Keratinocyte (primary cell): ENCODE measurements at regions not wholly inside any gene's neighbourhood (a gene's known extent, or its start where the extent isn't known, plus 50 kb on each side); places are given as distances from the start of the nearest gene placed in this dataset.
"Not testable (repeated sequence)": the region's sequence is repeated elsewhere in the genome, so short reads cannot be mapped to it uniquely, and the experiment has no call there.

Experiments used
- DNase-seq: peaks from one replicate; pipeline ENCODE4 v3.0.0-alpha.2; 2011; ENCODE audit warnings: low read depth, missing footprints, low spot score
- FAIRE-seq: peaks from 2 replicates; lab custom pipeline; 2011; peaks lifted over from hg19 to GRCh38; lab: Jason Lieb, UNC
- H2AFZ ChIP-seq: 2 replicates; pipeline ENCODE4 v1.6.0; 2012; ENCODE audit warnings: low read length, control low read depth, inconsistent platforms; ENCODE audit not compliant: control insufficient read depth
- H3K27ac ChIP-seq: 2 replicates; pipeline ENCODE4 v1.5.1; 2011; ENCODE audit warnings: low read length; ENCODE audit not compliant: control insufficient read depth, insufficient read depth
- H3K27me3 ChIP-seq: 3 replicates; pipeline ENCODE4 v1.6.0; 2011; ENCODE audit warnings: low read length; ENCODE audit not compliant: control insufficient read depth, insufficient read depth; ENCODE audit errors: extremely low read depth
- H3K36me3 ChIP-seq, 2 experiments: 2 replicates in 1 of 2; 3 replicates in 1 of 2; pipeline ENCODE4 v1.5.1; 2011; ENCODE audit warnings: low read length in 2 of 2, mild to moderate bottlenecking in 1 of 2; ENCODE audit not compliant: control insufficient read depth in 2 of 2, insufficient read depth in 2 of 2; ENCODE audit errors: extremely low read depth in 1 of 2
- H3K4me1 ChIP-seq: 3 replicates; pipeline ENCODE4 v1.5.1; 2011; ENCODE audit warnings: low read length; ENCODE audit not compliant: control insufficient read depth, insufficient read depth; ENCODE audit errors: extremely low read depth
- H3K4me2 ChIP-seq: 3 replicates; pipeline ENCODE4 v1.6.0; 2011; ENCODE audit warnings: low read depth, low read length; ENCODE audit not compliant: control insufficient read depth, insufficient read depth; ENCODE audit errors: extremely low read depth
- H3K4me3 ChIP-seq, 3 experiments: fragments of 200-600 bp in 1 of 3; sonication (generic) in 1 of 3; 2 replicates in 2 of 3; 3 replicates in 1 of 3; pipeline ENCODE4 v1.5.1; 2011 to 2016; ENCODE audit warnings: low read length in 3 of 3, mild to moderate bottlenecking in 3 of 3, control low read depth in 2 of 3, inconsistent platforms in 1 of 3, low read depth in 1 of 3, mixed read lengths in 1 of 3, mixed run types in 1 of 3, moderate library complexity in 1 of 3; ENCODE audit not compliant: control insufficient read depth in 2 of 3, insufficient read depth in 2 of 3; ENCODE audit errors: extremely low read depth in 1 of 3
- H3K79me2 ChIP-seq: 2 replicates; pipeline ENCODE4 v1.6.0; 2012; ENCODE audit warnings: low read length; ENCODE audit not compliant: control insufficient read depth, insufficient read depth
- H3K9ac ChIP-seq: 3 replicates; pipeline ENCODE4 v1.6.0; 2011; ENCODE audit warnings: low read length; ENCODE audit not compliant: control insufficient read depth, insufficient read depth; ENCODE audit errors: extremely low read depth
- H3K9me1 ChIP-seq: 3 replicates; pipeline ENCODE4 v1.6.0; 2011; ENCODE audit warnings: low read length; ENCODE audit not compliant: control insufficient read depth, insufficient read depth; ENCODE audit errors: extremely low read depth
- H3K9me3 ChIP-seq: 2 replicates; pipeline ENCODE4 v1.5.1; 2012; ENCODE audit warnings: low read depth, low read length; ENCODE audit not compliant: control insufficient read depth
- H4K20me1 ChIP-seq: 3 replicates; pipeline ENCODE4 v1.6.0; 2011; ENCODE audit warnings: low read length; ENCODE audit not compliant: control insufficient read depth, insufficient read depth; ENCODE audit errors: extremely low read depth
- CTCF ChIP-seq, 3 experiments: IDR thresholded peaks in 1 of 3; conservative IDR thresholded peaks in 1 of 3; optimal IDR thresholded peaks in 1 of 3; 2 replicates in 2 of 3; 3 replicates in 1 of 3; pipeline versions ENCODE3 to v1.5.1; 2011; ENCODE audit warnings: low read length in 3 of 3, mild to moderate bottlenecking in 3 of 3, moderate library complexity in 2 of 3, control low read depth in 1 of 3, inconsistent platforms in 1 of 3; ENCODE audit not compliant: insufficient read depth in 2 of 3; ENCODE audit errors: extremely low read depth in 1 of 3
- EZH2 ChIP-seq: IDR thresholded peaks from one replicate; pipeline ENCODE4 v1.6.1; 2012; ENCODE audit warnings: inconsistent platforms, mild to moderate bottlenecking, low read length, moderate library complexity
- dilution Hi-C: fragments of 300-500 bp; cut with MboI; formaldehyde crosslinking; loops from one replicate; pipeline ENCODE4 v1.7.0; 2020; ENCODE audit warnings: low sequenced_read_pairs; ENCODE audit not compliant: extremely low pct_ligation_motif_present

- Histone ChIP-seq H3K79me2 (no peaks in the 10 kb centered on the region), H3K9me1 (no peaks in the 10 kb centered on the region), H3K4me2 (peak overlapping the region; percentile 27), H3K9ac (no peak overlapping the region), H3K27ac (no peak overlapping the region), H3K9me3 (no peaks in the 10 kb centered on the region), H2AFZ (peak overlapping the region; percentile 4), H3K36me3 (no peaks in the 10 kb centered on the region), H3K4me1 (peaks cover 41% of the 10 kb centered on the region), H3K27me3 (no peaks in the 10 kb centered on the region), H3K4me3 (no peak overlapping the region), H4K20me1 (no peaks in the 10 kb centered on the region)
- DNase-seq, result no peak
- TF ChIP-seq CTCF (optimal IDR thresholded peaks at IDR 0.05 in 1 of 3, IDR thresholded peaks at IDR 0.05 in 1 of 3, conservative IDR thresholded peaks at IDR 0.05 in 1 of 3; ENCODE audit: extremely low read depth in 1 of 3, insufficient read depth in 2 of 3, low read length in 3 of 3) (no peak), EZH2 (no peak)
- dilution Hi-C loops, result no loop called here
- peak; percentile 5 for FAIRE-seq
Observed at GRCh38 chr21:35273333-35273732, 224.2 kb upstream of the RUNX1 start.

- H3K27ac ChIP-seq, H3K36me3 ChIP-seq, H3K9me3 ChIP-seq, dilution Hi-C loops, H3K9ac ChIP-seq, H4K20me1 ChIP-seq, H3K9me1 ChIP-seq, H3K4me3 ChIP-seq, DNase-seq, H3K79me2 ChIP-seq, H2AFZ ChIP-seq, H3K4me2 ChIP-seq, H3K27me3 ChIP-seq, FAIRE-seq: not testable (repeated sequence)
- H3K4me1 ChIP-seq, result peaks cover 33% of the 10 kb centered on the region
Observed at GRCh38 chr21:35271344-35272118, 222.4 kb upstream of the RUNX1 start.

GRCh38 chr21:35268817-35269216 lies 219.7 kb upstream of the RUNX1 start:
- Histone ChIP-seq H3K27me3 (no peaks in the 10 kb centered on the region), H3K79me2 (no peaks in the 10 kb centered on the region), H3K9ac (no peak overlapping the region), H3K36me3 (no peaks in the 10 kb centered on the region), H3K27ac (no peak overlapping the region), H2AFZ (no peak overlapping the region), H4K20me1 (no peaks in the 10 kb centered on the region), H3K4me1 (peaks cover 26% of the 10 kb centered on the region), H3K9me1 (no peaks in the 10 kb centered on the region), H3K4me2 (no peak overlapping the region), H3K4me3 (no peak overlapping the region), H3K9me3 (no peaks in the 10 kb centered on the region)
- FAIRE-seq, result no peak
- DNase-seq, result no peak
- no peak for TF ChIP-seq CTCF (optimal IDR thresholded peaks at IDR 0.05 in 1 of 3, IDR thresholded peaks at IDR 0.05 in 1 of 3, conservative IDR thresholded peaks at IDR 0.05 in 1 of 3; ENCODE audit: extremely low read depth in 1 of 3, insufficient read depth in 2 of 3, low read length in 3 of 3)
- TF ChIP-seq EZH2, result no peak
- dilution Hi-C loops, result no loop called here
